ENCODE measurements at regions not wholly inside any gene's neighbourhood (a gene's known extent, or its start where the extent isn't known, plus 50 kb on each side); places are given as distances from the start of the nearest gene placed in this dataset.

DNA sequence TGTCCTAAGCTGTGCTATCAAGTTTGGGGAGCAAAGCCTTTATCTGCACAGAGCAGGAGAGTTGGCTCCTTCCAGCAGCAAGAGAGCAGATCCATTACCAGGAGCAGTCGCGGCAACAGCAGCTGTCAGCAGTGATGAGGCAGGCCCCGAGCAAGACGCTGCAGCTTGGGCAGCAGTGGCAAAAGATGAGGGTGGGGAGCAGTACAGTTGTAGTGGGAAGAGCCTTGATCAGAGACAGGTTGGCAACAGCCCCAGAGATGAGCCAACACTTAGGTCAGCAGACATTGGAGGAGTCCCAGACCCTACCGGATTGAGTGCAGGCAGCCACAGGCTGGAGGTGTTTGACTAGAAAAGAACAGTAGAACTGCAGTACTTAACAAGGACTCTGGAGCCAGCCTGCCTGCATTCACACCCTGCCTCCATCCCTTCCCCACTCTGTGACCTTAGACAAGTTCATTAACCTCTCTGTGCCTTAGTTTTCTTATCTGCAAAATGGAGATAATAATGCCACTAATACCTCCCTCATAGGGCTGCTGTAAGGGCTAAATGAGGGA, 117.1 kb upstream of the SERTAD2 start (continued):
- no peak for TF ChIP-seq NFE2L2 (IDR thresholded peaks at IDR 0.05; ENCODE audit: low read depth, low read length)

DNA sequence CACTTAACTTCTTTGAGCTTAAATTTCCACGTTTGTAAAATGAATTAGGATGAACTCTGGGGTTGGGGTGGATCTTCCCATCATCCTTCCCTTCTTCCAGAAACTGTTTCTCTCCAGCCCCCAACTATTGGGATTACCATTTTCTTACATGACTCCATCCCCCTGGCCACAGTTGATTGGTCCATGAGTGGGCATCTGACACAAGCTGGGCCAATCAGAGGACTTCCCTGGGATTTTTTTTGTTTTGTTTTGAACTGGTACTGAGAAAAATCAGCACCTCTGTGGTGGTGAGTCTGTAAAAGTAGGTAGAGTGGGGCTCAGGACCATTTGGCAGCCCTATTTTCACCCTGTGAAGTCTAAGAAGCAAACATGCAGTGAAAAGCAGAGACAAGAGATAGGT, 118.0 kb upstream of the SERTAD2 start:
- in situ Hi-C loops (cut with MboI; ENCODE audit: low sequenced_read_pairs) = no loop called here
- H4K20me1 ChIP-seq (ENCODE audit: insufficient read depth, low read length) = no peaks in the 10 kb centered on the region
- no peak overlapping the region for H3K14ac ChIP-seq (replicated peaks; ENCODE audit: low read depth, low read length)
- dilution Hi-C loops (cut with HindIII; ENCODE audit: low sequenced_read_pairs, unreplicated experiment) = no loop called here
- H4K8ac ChIP-seq (ENCODE audit: low read depth in 2 of 2, low read length in 2 of 2) = no peak overlapping the region
- H3K18ac ChIP-seq (ENCODE audit: low read depth, low read length) = no peak overlapping the region
- no peaks in the 10 kb centered on the region for H3K79me1 ChIP-seq (ENCODE audit: low read depth in 1 of 2, low read length in 2 of 2)
- peak overlapping the region; percentile 36; the same call in 1 of the 2 replicates for H2BK120ac ChIP-seq (ENCODE audit: low read depth, low read length)
- no peak overlapping the region for H3K27ac ChIP-seq (ENCODE audit: insufficient read depth, low read length)
- no peak overlapping the region for H4K5ac ChIP-seq (ENCODE audit: low read depth, low read length)
- ATAC-seq (ENCODE audit: low read depth) (no peak), DNase-seq (no peak)
- H2BK15ac ChIP-seq (ENCODE audit: low read depth, low read length) = peak overlapping the region; percentile 85; the same call in 1 of the 3 replicates
- no peak for TF ChIP-seq BHLHE40 (IDR thresholded peaks at IDR 0.05; ENCODE audit: low read depth, low read length)
- TF ChIP-seq, protein P1, sequence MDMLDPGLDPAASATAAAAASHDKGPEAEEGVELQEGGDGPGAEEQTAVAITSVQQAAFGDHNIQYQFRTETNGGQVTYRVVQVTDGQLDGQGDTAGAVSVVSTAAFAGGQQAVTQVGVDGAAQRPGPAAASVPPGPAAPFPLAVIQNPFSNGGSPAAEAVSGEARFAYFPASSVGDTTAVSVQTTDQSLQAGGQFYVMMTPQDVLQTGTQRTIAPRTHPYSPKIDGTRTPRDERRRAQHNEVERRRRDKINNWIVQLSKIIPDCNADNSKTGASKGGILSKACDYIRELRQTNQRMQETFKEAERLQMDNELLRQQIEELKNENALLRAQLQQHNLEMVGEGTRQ (IDR thresholded peaks at IDR 0.05; ENCODE audit: low read depth, low read length) = peak; percentile 75
- peaks cover 6% of the 10 kb centered on the region for H3K9me1 ChIP-seq (ENCODE audit: insufficient read depth, low read length)
- H3K56ac ChIP-seq (ENCODE audit: extremely low read depth, insufficient read depth, low read length) = no peak overlapping the region
- H4K91ac ChIP-seq (ENCODE audit: insufficient read depth, low read depth, low read length) = no peak overlapping the region
- ChIA-PET POLR2A (ENCODE audit: unreplicated experiment) (no interaction called here), CTCF (no interaction called here)
- H3K4me1 ChIP-seq (ENCODE audit: control insufficient read depth, insufficient read depth, low read length) = peaks cover 16% of the 10 kb centered on the region
- intact Hi-C loops (cut with micrococcal nuclease) = no loop called here
- H2AFZ ChIP-seq (replicated peaks; ENCODE audit: low read length, poor library complexity) = no peak overlapping the region
- no TSS peak for BruUV-seq (replicated peaks)
- peaks cover 2% of the 10 kb centered on the region; the same call in 1 of the 2 replicates for H3K9me3 ChIP-seq (ENCODE audit: control insufficient read depth, insufficient read depth, low read length)
- H3K4ac ChIP-seq (ENCODE audit: low read depth, low read length) = peak overlapping the region; percentile 63; the same call in 1 of the 2 replicates
- H3K4me2 ChIP-seq (ENCODE audit: low read depth, low read length) = no peak overlapping the region
- H3K9ac ChIP-seq (ENCODE audit: low read depth, low read length) = no peak overlapping the region
- H3K36me3 ChIP-seq (ENCODE audit: control insufficient read depth, insufficient read depth, low read length) = no peaks in the 10 kb centered on the region
- H2AK9ac ChIP-seq (replicated peaks; ENCODE audit: low read depth, low read length, poor library complexity) = no peak overlapping the region
- no CpG with 5 or more reads among the region's 1 CpG for WGBS, 2 experiments (ENCODE audit: extremely low coverage in 2 of 2, insufficient read length in 1 of 2)
- H2AK5ac ChIP-seq (ENCODE audit: low read depth, low read length) = peak overlapping the region; percentile 74; the same call in 1 of the 2 replicates
- H3K23ac ChIP-seq (ENCODE audit: low read depth, low read length) = 0 out of 2 replicates have a peak overlapping the region, but pooled peaks have one; percentile 10
- H2BK5ac ChIP-seq (ENCODE audit: low read depth, low read length, poor library complexity, severe bottlenecking) = no peak overlapping the region
- no peaks in the 10 kb centered on the region for H3K27me3 ChIP-seq (ENCODE audit: control insufficient read depth, insufficient read depth, low read length)
- no peak overlapping the region; the same call in 1 of the 2 replicates for H2BK20ac ChIP-seq (ENCODE audit: low read depth, low read length)
- H3K4me3 ChIP-seq (ENCODE audit: insufficient read depth, low read depth, low read length) = no peak overlapping the region

Measured in IMR-90 (cell line).